ENCODE measurements at regions not wholly inside any gene's neighbourhood (a gene's known extent, or its start where the extent isn't known, plus 50 kb on each side); places are given as distances from the start of the nearest gene placed in this dataset.

DNA sequence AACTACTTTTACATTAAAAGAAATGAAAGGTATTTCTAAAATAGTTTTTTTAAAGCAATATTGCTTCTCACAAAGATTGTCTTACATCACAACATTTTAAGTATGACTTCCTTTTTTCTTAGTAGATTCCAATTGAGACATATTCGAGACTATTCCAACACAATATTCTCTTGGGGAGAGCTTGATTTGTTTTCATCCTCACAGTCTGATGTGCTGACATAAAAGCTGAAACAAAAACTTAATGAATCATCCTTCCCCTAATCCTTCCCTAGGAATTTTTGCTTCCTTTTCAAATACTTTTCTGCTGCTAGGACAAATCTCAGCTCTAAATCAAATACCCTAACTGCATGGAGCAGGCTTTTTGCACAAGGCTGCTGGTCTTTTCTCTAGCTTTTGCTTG, 245.8 kb upstream of the MAP3K1 start:
- TF ChIP-seq, protein P1, sequence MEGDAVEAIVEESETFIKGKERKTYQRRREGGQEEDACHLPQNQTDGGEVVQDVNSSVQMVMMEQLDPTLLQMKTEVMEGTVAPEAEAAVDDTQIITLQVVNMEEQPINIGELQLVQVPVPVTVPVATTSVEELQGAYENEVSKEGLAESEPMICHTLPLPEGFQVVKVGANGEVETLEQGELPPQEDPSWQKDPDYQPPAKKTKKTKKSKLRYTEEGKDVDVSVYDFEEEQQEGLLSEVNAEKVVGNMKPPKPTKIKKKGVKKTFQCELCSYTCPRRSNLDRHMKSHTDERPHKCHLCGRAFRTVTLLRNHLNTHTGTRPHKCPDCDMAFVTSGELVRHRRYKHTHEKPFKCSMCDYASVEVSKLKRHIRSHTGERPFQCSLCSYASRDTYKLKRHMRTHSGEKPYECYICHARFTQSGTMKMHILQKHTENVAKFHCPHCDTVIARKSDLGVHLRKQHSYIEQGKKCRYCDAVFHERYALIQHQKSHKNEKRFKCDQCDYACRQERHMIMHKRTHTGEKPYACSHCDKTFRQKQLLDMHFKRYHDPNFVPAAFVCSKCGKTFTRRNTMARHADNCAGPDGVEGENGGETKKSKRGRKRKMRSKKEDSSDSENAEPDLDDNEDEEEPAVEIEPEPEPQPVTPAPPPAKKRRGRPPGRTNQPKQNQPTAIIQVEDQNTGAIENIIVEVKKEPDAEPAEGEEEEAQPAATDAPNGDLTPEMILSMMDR (conservative IDR thresholded peaks at IDR 0.05; ENCODE audit: low read length), result no peak
- TF ChIP-seq EZH2phosphoT487 (IDR thresholded peaks at IDR 0.05; ENCODE audit: borderline replicate concordance), result no peak

Measured in Loucy (cell line).